ENCODE measurements at regions not wholly inside any gene's neighbourhood (a gene's known extent, or its start where the extent isn't known, plus 50 kb on each side); places are given as distances from the start of the nearest gene placed in this dataset.

- TF ChIP-seq EZH2 (IDR thresholded peaks at IDR 0.05; ENCODE audit: low read depth) (no peak), CTCF (conservative IDR thresholded peaks at IDR 0.05) (no peak)
These were observed 80.7 kb downstream of the JRKL start for GRCh38 chr11:96470521-96470920.

All from PC-9 (cell line).